Fibroblast of peridontal ligament (primary cell): ENCODE measurements at regions not wholly inside any gene's neighbourhood (a gene's known extent, or its start where the extent isn't known, plus 50 kb on each side); places are given as distances from the start of the nearest gene placed in this dataset.

Experiments used
- DNase-seq: peaks from one replicate; pipeline ENCODE4 v3.0.0-alpha.2; 2010; ENCODE audit errors: extremely low read depth

DNA sequence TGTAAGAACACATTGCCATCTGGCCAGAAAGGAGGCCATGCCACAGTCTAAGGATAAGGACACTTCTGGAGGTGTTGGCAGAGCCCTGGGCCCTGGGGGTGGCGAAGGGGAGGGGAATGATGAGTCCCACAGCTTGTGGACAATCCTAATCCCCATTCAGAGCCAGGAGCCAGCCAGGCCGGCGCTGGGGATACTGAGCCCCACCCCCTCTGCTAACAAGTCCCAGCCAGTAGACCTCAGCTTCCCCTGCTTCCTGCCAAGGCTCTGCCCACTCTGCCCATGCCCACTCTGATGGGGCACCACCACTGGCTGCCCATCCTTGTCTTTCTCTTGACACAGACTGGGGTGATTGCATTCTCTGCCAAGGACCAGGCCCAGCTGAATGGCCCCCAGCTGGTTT, 71.9 kb downstream of the NAV1 start:
- no peak for DNase-seq

DNA sequence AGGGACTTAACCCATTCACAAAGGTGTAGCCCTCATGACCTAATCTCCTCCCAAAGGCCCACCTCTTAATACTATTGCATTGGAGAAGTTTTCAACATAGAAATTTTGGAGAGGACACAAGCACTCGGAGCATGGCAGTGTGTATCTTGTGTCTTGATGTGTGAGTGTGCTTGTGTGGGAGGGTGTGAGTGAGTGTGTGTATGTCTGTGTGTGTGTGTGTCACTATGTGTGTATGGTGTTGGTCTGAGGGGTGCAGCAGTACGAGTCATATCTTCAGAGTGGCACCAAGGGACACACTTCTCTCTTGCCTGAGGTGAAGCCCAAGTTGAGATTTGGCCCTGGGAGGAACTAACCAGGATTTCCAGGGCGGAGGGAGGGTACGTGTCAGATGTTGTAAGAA, 73.7 kb downstream of the NAV1 start:
- no peak for DNase-seq

DNA sequence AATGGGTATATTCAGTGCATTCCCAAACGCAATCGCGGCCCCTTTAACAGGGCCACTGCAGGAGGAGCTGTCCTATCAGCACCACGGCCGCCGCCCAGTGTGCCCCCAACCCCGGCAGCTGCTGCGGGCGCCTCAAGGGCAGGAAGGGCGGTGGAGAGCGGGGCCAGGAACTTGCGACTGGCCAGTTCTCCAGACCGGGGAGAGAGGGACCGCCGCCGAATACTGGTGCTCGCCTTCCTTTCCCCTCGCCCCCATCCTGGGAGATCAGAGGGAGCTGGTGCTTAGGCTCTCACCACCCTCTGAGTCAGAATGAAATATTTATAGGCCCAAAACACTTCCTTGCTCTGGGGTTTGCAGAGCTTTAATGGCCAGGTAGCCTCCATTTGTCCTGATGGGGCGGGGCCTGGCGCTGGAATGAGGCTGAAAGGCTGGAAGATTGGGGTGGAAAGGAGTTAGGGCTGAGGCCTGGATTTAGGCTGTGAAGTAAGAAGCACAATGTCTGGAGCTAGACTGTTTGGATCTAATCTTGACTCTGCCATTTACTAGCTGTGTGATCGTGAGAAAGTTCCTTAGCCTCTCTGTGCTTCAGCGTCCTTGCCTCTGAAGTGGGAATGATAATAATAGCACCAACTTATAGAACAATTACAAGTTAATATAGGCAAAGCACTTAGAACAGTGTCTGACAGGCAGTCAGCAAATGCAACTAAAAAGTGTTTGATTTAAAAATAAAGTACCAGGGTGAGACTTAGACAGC, 75.5 kb downstream of the NAV1 start:
- no peak for DNase-seq

DNA sequence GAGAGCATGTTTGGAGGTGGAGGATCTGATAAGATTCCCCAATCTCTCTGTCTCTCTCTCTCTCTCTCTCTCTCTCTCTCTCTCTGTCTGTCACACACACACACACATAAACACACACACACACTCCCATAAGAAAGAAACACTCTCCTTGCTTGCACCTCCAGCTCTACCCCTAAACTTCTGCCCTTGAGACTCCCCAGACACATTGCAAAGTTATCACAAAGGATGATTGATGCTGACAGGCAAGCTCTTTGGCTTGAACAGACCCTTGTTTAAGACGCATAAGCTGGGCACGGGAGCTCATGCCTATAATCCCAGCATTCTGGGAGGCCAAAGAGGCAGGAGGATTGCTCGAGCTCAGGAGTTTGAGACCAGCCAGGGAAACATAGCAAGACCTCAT, 78.2 kb downstream of the NAV1 start:
- DNase-seq = no peak

DNA sequence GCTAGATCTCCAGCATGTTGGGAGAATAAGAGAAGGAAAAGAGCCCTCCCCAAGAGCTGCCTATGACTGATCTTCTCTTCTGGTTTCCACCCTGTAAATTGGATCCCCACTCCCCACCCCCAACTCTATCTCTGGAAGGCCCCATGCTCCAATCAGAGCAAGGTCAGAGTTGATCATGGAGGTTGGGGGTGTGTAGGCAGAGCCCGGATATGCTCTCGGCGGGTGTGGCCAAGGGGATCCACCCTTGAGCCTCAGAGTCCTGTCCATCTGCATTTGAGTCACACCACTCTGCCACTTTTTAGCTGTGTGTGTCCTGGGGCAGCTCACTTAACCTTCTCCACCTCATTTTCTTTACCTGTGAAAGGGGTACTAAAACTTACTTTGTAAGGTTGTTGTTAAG, 79.5 kb downstream of the NAV1 start:
- no peak for DNase-seq

DNA sequence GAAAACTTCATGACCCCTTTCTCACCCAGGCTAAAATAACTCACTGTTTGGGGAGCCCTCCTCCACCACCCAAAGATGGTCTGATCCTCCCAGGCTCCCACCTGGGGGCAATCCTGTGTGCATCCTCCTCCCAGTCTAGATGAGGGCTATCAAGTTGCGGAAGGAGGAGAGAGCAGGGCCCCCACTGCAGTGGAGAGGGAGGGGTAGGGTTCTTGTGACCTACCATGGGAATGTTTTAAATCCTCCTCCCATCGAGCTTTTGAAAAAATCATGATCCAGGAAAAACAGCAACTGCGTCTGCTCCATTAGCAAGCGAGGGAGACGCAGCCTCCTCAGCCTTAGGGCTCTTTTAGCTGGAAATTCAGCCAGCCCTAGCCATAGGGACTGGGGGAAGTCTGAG, 80.0 kb downstream of the NAV1 start:
- DNase-seq = no peak

DNA sequence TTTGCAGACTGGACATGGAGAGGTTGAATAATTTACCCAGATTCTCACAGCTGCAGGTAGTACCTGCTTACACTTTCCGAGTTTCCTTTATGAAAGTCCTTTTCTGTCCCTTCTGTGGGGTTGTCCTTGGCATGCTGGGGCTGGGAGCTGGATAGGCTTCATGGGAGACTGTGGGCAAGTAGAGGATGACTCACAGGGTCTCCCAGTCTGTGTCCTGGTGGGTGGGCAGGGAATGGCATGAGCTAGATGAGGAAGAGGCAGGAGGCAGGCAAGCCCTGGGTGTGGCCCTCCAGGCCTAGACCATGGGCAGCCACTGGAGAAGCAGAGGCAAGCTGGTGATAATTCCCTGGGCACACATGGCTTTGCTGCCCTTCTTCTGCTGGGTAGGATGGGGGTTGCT, 80.6 kb downstream of the NAV1 start:
- no peak for DNase-seq

DNA sequence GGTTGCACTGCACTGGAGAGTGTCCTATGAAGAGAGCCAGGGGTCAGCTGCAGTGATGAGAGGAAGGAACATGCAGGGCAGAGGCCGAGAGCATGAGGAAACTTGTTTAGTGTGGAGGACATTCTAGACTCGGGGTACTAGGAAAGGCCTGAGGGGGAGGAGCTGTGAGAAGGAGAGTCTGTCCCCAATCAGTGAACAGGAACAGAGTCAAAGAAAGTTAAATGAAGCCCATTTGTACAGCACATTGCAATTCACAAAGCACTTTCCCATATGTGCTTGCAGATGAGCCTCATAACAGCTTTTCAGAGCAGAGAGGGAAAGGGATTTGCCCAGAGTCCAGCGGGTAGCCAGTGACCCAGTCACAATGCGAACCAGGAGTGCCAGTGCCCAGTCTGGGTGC, 83.4 kb downstream of the NAV1 start:
- no peak for DNase-seq

DNA sequence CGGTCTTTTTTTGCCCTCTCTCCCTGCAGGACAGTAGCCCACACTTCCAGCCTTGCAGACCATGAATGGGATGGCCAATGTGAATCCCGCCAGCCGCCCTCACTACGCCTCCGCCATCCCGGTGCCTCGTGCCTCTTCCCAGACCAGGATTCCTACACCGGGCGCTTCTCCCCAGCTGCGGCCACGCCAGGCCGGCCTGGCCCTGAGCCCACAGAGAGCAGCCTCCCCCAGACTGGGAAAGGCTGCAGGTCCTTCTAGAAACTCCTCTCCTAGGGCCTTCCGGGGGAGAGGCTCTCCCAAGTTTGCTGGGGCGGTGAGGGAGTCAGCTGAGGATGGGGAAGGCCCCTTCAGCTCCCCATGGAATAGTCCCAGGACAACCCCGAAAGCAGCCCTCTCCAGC, 83.9 kb downstream of the NAV1 start:
- DNase-seq = no peak

DNA sequence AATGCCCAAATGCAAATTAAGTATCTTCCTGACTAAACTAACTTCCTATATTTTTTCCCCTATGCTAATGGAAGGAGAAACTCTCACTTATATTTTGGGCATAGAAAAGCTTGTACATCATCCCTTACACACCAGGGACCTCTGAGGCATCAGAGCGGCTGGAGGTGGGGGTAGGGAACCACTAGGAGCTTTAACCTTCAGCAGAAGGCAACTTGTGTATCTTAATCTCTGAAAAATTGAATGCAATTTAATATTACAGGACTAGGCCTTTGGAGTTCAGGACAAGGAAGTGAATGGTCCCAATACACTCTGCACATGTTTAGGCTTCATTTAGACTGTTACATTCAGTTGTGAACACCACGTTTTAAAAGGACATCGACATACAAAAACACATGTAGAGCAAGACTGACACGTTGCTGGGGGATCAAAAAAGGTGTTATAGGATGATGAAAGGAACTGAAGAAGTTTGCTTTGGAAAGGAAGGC, 85.9 kb downstream of the NAV1 start:
- no peak for DNase-seq

DNA sequence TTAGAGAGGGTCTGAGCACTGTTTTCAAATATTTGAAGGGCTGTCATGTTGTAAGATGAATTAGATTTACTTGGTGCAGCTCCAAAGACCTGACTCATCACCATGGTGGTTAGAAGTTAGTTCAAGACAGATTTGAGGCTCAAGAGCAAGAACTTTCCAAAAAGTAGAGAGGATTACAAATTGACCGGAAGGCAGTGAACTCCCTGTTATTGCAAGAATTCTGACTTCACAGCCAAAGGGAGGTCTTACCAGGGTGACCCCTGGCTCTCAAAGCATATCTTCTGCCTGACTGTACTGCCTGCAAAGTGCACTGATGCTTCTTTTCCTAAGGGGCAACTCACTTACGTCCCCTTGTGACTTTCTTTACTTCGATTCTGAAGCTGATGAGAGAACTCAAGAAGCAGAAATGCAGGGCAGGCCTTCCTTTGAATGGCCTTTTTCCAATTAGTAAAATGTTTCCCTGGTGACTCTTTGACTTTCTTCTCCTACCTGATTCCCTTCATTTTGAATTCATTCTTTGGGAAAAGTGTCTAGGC, 86.4 kb downstream of the NAV1 start:
- peak; percentile 98 for DNase-seq

DNA sequence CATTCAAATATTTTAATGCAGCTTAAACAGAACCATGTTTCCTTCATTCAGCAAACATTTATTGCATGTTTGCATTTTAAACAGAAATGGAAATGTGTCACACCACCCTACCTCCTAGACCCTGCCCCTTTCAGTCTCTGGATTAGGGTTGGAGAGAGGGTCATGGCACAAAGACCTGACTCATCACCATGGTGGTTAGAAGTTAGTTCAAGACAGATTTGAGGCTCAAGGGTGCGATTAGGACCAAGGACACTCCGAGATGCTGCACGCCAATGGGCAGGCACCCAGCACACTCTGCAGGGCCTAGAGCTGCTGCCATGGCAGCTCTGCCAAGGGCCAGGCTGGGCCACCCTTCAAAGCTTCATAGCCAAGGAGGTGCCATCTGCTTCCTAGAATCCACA, 86.9 kb downstream of the NAV1 start:
- DNase-seq = no peak

DNA sequence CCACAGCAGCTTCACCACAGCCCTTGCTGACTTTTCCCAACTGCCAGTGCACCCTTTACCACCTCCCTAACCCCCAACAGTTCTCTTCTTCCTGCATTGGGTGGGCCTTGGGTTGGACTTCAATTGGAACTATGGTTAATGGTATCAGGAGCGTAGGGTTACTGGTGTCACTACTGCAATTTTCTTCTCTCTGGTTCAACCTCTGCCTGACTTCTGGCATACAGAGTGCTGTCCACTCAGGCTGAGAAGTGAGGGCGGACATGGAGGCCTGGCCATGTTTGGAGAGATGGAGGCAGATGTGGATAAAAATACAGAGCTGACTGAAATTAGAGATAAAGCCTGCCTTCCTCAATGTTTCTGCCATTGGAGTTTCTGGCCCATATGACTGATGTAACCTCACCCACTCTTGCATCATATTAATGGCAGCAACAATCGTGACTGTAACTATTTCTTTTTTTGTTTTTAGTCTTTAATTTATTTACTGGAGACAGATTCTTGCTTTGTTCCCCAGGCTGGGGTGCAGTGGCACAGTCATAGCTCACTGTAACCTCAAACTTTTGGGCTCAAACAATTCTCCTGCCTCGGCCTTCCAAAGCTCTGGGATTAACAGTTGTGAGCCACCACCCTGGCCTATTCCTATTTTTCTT, 87.8 kb downstream of the NAV1 start:
- DNase-seq = no peak

DNA sequence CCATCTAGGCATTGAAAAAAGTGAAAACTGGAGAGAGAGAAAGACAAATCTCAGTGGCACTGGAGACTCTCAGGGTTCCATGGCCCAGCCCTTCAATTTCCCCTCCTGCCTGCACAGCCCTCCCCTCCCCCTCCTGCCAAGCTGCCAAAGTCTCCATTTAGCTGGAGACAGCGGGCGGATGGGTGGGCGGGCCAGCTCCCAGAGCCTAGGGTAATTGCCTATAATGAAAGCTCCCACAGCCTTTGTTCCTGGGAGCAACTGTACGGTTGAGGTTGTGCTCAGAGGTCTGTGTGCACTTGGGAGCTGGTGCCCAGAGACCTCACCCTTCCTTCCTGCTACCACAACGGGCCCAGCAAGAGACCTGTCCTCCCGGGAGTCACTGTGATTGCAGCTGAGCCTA, 89.6 kb downstream of the NAV1 start:
- no peak for DNase-seq

DNA sequence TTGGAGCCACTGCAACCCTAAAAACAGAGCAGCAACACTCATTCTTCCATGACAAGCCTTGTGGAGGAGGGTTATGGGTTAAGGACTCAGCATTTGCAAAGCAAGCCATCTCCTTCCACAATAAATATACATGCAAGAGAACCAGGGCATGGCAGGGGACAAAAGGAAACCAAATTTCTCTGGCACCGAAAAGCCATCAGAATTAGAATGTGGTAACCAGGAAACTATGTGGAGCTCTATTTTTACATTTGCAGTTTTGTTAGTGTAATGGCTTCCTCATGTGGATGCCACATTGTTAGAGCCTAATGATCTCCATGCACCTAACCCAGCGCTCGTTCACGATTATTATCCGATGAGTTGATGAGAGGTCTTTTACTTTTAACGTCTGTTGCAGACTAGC, 91.7 kb downstream of the NAV1 start:
- DNase-seq = peak; percentile 81

DNA sequence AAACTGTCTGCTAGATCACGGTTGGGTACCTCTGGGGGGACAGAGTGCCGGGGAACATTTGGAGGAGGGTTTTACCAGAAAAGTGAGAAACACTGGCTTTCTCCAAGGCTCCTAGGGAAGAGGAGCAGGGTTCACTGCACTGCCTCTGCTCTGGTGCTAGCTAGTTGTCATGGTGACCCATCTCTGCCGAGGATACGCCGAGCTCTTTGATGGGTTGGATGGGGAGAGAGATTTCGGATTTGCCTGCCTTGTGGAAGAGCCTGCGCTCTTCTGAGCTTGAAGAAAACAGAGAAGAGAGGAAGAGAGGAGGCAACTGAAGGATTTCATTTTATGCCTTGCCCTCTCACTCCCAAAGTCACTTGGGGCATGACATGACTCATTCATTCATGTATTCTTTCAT, 92.1 kb downstream of the NAV1 start:
- DNase-seq = no peak

DNA sequence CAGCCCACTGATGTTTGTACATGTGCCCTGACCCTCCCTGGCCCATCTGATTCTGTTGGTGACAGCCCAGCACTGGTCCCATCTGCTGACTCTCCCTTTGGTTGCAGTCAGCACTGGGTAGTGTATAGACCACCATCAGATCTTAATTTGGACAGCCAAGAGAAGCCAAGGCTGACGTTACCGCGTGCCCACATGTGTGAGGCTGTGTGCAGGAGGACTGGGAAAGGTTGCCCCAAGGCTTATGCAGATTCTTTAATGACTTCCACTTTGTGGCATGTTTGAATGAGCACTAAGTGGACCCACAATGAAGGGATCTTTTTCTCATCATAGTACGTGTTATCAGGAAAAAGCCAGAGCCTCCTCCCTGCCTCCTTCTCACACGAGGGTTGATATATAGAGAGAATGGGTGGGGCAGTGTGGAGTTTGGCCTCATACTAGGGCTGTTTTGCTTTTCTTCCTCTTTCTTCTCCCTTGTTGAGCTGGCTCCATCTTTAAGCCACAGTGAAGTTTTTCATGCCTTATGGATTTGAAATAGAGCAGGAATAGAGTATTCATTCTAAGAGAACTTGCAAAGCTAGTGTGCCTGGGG, 93.5 kb downstream of the NAV1 start:
- DNase-seq = no peak

DNA sequence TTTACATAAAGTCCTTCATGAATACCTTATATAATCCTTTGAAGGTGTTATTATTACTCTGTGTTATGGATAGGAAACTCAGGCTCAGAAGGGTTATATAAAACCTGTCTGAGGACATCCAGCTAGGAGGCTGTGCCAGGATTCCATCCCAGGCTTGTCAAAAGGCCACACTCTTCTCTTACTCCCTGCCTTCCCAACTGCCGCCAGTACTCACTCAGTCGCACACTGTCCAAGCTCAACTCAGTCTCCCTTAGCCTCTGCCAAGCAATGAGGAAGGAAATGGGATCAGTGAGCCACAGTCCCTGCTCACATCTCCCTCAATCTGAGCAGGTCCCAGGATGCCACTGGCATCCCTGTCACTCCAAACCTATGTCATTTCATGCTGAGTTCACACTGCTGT, 94.4 kb downstream of the NAV1 start:
- no peak for DNase-seq

DNA sequence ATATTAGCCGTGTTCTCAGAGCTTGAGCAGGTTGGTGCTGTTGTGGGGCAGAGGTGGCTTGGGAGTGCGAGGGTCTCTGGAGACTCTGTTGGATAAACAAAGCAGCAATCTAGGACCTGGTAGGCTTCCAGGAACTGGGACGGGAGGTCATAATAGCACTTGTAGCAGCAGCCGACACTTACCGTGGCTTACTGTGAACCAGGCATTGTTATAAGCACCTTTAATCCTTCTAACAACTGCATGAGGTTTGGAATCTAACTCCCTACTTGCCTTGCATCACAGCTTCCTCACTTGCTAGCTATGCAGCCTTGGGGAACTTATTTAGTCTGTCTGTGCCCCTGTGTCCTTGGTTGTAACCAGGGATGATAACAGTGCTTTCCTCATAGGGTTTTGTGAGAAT, 94.9 kb downstream of the NAV1 start:
- no peak for DNase-seq

DNA sequence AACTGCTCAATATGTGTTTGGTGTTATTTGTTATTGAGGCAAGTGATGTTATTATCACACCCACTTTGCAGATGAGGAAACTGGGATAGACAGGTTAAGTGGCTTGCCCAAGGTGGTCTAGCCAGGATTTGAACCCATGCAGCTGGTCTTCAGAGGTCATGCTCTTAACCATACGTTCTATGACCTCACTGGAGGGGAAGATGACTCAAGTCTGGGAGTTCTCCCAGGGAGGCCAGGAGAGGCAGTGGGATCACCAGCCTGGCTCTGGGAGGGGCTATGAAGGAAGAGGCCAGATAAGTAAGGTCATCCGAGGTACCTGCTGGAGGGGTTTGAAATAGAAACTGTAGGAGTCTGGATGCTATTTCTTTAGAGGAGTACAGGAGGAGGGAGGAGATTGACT, 95.3 kb downstream of the NAV1 start:
- peak; percentile 45 for DNase-seq

DNA sequence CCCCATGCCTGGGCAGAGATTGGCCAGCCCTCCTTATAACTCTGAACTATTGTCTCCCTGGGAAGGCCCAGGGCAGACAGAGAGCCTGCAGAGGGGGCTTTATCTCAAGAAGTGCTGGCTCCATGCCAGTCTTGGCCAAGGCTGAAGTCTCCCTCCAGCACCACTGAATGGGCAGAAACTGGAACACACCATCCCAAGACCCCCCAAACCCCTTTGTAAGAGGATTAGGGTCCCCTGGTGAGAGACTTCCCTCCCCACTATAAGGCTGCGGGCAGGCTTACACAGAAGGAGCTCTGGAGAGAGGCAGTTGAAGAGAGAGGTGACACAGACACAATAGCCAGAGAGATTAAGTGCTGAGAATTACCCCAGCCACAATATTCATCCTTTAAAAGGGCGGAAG, 97.2 kb downstream of the NAV1 start:
- DNase-seq = no peak

DNA sequence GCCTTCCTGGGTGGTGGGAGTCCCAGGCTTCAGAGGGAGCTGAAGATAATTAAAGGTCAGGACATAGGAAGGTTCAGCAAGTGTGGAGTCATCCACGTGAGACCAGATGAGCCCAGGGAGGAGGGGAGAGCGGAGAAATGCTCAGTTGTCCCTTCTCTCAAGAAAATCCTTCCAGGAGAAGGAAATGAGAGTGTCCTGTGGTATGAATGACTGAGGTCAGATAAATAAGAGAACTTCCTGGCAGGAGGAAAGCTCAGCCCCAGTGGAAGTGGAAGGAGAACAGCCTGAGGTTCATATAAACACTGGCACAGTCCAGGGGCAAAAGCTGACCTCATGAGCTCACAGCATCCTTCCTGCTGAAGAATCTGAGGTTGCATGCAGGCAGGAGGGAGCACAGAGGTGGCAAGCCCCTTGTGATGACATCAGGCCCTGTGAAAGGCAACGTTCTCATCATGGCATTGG, 97.6 kb downstream of the NAV1 start:
- DNase-seq = peak; percentile 60
